ENCODE measurements at regions not wholly inside any gene's neighbourhood (a gene's known extent, or its start where the extent isn't known, plus 50 kb on each side); places are given as distances from the start of the nearest gene placed in this dataset.

DNA sequence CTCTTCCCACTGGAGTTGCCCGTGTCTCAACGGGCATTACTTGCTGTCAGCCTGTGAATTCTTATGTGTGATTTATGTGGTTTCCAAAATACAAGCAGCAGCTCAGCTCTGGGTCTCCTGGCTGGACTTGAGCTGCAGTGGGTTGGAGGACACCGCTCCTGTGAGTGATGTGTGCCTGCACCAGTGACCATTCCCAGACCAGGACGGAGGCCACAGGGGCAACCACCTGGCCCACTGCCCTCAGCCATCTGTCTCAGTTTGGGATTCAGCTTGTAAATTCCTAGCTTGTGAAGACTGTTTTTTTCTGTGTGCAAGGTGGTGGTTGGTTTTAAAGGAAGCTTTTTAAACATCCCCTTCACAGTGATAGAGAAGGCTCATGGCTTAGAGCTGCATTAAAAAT lies 261.0 kb downstream of the BCL2 start (continued):
- TF ChIP-seq, protein P1, sequence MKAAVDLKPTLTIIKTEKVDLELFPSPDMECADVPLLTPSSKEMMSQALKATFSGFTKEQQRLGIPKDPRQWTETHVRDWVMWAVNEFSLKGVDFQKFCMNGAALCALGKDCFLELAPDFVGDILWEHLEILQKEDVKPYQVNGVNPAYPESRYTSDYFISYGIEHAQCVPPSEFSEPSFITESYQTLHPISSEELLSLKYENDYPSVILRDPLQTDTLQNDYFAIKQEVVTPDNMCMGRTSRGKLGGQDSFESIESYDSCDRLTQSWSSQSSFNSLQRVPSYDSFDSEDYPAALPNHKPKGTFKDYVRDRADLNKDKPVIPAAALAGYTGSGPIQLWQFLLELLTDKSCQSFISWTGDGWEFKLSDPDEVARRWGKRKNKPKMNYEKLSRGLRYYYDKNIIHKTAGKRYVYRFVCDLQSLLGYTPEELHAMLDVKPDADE (IDR thresholded peaks at IDR 0.05) = no peak

DNA sequence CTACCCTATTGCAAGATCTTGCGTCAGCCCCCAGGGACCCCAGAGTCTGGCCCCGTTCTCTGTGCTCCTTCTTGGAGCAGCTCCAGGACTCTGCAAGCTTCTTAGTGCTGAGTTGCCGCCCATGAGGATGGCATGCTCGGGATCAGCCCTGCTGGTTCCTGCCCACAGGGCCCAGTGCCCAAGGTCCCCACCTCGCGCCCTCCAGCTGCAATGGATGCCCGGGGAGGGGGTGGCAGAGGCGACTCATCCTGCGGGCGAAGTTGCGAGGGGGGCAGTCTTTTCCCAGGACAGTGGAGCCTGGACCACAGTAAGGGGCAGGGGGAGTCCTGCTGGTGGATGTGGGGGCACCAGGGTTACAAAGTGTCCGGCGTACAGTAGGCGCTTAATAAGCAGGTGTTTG lies 261.9 kb downstream of the BCL2 start:
- H3K36me3 Mint-ChIP-seq (ENCODE audit: low read depth) = no peaks in the 10 kb centered on the region
- no peak overlapping the region for H3K27ac Mint-ChIP-seq
- DNase-seq (ENCODE audit: low spot score) (no peak), ATAC-seq (no peak)
- Histone ChIP-seq H2AFZ (no peak overlapping the region; the same call in 1 of the 2 replicates), H3K4me3 (no peak overlapping the region), H3K79me2 (replicated peaks; ENCODE audit: insufficient read depth) (no peaks in the 10 kb centered on the region), H4K20me1 (replicated peaks; ENCODE audit: insufficient read depth) (no peaks in the 10 kb centered on the region), H3K9me2 (ENCODE audit: insufficient read depth) (no peaks in the 10 kb centered on the region), H3K4me2 (no peak overlapping the region), H3F3A (replicated peaks; ENCODE audit: low read depth) (no peaks in the 10 kb centered on the region), H3K27ac (ENCODE audit: low read depth) (no peak overlapping the region), H3K4me1 (ENCODE audit: insufficient read depth) (peaks cover 7% of the 10 kb centered on the region), H3K27me3 (ENCODE audit: insufficient read depth) (no peaks in the 10 kb centered on the region), H3K36me3 (ENCODE audit: insufficient read depth) (no peaks in the 10 kb centered on the region)
- H3K27me3 Mint-ChIP-seq (ENCODE audit: insufficient read depth, low read depth, poor library complexity) = peaks cover 2% of the 10 kb centered on the region
- TF ChIP-seq, protein P1 (IDR thresholded peaks at IDR 0.05) = no peak
- no peak for TF ChIP-seq JUNB (IDR thresholded peaks at IDR 0.05; ENCODE audit: unreplicated experiment)
- no peak for TF ChIP-seq ZNF331 (CRISPR knock-in tag; IDR thresholded peaks at IDR 0.05; ENCODE audit: low read depth)
- no peak for TF ChIP-seq EZH2phosphoT487 (IDR thresholded peaks at IDR 0.05; ENCODE audit: unreplicated experiment)
- no peak for TF ChIP-seq EZH2 (IDR thresholded peaks at IDR 0.05; ENCODE audit: low read depth, unreplicated experiment)
- TF ChIP-seq STAT1 (IDR thresholded peaks at IDR 0.05; ENCODE audit: unreplicated experiment) = no peak
- no peak for TF ChIP-seq NANOG (IDR thresholded peaks at IDR 0.05; ENCODE audit: borderline replicate concordance)
- no peak for TF ChIP-seq ZNF114 (CRISPR knock-in tag; IDR thresholded peaks at IDR 0.05)
- TF ChIP-seq, protein P2, sequence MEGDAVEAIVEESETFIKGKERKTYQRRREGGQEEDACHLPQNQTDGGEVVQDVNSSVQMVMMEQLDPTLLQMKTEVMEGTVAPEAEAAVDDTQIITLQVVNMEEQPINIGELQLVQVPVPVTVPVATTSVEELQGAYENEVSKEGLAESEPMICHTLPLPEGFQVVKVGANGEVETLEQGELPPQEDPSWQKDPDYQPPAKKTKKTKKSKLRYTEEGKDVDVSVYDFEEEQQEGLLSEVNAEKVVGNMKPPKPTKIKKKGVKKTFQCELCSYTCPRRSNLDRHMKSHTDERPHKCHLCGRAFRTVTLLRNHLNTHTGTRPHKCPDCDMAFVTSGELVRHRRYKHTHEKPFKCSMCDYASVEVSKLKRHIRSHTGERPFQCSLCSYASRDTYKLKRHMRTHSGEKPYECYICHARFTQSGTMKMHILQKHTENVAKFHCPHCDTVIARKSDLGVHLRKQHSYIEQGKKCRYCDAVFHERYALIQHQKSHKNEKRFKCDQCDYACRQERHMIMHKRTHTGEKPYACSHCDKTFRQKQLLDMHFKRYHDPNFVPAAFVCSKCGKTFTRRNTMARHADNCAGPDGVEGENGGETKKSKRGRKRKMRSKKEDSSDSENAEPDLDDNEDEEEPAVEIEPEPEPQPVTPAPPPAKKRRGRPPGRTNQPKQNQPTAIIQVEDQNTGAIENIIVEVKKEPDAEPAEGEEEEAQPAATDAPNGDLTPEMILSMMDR (conservative IDR thresholded peaks at IDR 0.05; ENCODE audit: low read depth in 2 of 2) = no peak
- TF ChIP-seq, protein P3, sequence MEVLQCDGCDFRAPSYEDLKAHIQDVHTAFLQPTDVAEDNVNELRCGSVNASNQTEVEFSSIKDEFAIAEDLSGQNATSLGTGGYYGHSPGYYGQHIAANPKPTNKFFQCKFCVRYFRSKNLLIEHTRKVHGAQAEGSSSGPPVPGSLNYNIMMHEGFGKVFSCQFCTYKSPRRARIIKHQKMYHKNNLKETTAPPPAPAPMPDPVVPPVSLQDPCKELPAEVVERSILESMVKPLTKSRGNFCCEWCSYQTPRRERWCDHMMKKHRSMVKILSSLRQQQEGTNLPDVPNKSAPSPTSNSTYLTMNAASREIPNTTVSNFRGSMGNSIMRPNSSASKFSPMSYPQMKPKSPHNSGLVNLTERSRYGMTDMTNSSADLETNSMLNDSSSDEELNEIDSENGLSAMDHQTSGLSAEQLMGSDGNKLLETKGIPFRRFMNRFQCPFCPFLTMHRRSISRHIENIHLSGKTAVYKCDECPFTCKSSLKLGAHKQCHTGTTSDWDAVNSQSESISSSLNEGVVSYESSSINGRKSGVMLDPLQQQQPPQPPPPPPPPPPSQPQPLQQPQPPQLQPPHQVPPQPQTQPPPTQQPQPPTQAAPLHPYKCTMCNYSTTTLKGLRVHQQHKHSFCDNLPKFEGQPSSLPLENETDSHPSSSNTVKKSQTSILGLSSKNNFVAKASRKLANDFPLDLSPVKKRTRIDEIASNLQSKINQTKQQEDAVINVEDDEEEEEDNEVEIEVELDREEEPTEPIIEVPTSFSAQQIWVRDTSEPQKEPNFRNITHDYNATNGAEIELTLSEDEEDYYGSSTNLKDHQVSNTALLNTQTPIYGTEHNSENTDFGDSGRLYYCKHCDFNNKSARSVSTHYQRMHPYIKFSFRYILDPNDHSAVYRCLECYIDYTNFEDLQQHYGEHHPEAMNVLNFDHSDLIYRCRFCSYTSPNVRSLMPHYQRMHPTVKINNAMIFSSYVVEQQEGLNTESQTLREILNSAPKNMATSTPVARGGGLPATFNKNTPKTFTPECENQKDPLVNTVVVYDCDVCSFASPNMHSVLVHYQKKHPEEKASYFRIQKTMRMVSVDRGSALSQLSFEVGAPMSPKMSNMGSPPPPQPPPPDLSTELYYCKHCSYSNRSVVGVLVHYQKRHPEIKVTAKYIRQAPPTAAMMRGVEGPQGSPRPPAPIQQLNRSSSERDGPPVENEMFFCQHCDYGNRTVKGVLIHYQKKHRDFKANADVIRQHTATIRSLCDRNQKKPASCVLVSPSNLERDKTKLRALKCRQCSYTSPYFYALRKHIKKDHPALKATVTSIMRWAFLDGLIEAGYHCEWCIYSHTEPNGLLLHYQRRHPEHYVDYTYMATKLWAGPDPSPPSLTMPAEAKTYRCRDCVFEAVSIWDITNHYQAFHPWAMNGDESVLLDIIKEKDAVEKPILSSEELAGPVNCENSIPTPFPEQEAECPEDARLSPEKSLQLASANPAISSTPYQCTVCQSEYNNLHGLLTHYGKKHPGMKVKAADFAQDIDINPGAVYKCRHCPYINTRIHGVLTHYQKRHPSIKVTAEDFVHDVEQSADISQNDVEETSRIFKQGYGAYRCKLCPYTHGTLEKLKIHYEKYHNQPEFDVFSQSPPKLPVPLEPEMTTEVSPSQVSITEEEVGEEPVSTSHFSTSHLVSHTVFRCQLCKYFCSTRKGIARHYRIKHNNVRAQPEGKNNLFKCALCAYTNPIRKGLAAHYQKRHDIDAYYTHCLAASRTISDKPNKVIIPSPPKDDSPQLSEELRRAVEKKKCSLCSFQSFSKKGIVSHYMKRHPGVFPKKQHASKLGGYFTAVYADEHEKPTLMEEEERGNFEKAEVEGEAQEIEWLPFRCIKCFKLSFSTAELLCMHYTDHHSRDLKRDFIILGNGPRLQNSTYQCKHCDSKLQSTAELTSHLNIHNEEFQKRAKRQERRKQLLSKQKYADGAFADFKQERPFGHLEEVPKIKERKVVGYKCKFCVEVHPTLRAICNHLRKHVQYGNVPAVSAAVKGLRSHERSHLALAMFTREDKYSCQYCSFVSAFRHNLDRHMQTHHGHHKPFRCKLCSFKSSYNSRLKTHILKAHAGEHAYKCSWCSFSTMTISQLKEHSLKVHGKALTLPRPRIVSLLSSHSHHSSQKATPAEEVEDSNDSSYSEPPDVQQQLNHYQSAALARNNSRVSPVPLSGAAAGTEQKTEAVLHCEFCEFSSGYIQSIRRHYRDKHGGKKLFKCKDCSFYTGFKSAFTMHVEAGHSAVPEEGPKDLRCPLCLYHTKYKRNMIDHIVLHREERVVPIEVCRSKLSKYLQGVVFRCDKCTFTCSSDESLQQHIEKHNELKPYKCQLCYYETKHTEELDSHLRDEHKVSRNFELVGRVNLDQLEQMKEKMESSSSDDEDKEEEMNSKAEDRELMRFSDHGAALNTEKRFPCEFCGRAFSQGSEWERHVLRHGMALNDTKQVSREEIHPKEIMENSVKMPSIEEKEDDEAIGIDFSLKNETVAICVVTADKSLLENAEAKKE (CRISPR knock-in tag; IDR thresholded peaks at IDR 0.05) = no peak
- TF ChIP-seq POLR2AphosphoS5 (IDR thresholded peaks at IDR 0.05; ENCODE audit: low read depth) = no peak
- TF ChIP-seq, protein P4, sequence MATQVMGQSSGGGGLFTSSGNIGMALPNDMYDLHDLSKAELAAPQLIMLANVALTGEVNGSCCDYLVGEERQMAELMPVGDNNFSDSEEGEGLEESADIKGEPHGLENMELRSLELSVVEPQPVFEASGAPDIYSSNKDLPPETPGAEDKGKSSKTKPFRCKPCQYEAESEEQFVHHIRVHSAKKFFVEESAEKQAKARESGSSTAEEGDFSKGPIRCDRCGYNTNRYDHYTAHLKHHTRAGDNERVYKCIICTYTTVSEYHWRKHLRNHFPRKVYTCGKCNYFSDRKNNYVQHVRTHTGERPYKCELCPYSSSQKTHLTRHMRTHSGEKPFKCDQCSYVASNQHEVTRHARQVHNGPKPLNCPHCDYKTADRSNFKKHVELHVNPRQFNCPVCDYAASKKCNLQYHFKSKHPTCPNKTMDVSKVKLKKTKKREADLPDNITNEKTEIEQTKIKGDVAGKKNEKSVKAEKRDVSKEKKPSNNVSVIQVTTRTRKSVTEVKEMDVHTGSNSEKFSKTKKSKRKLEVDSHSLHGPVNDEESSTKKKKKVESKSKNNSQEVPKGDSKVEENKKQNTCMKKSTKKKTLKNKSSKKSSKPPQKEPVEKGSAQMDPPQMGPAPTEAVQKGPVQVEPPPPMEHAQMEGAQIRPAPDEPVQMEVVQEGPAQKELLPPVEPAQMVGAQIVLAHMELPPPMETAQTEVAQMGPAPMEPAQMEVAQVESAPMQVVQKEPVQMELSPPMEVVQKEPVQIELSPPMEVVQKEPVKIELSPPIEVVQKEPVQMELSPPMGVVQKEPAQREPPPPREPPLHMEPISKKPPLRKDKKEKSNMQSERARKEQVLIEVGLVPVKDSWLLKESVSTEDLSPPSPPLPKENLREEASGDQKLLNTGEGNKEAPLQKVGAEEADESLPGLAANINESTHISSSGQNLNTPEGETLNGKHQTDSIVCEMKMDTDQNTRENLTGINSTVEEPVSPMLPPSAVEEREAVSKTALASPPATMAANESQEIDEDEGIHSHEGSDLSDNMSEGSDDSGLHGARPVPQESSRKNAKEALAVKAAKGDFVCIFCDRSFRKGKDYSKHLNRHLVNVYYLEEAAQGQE (IDR thresholded peaks at IDR 0.05; ENCODE audit: unreplicated experiment) = no peak
- H3K4me3 Mint-ChIP-seq = no peak overlapping the region
- peaks cover 5% of the 10 kb centered on the region for H3K4me1 Mint-ChIP-seq
- no peaks in the 10 kb centered on the region for H3K9me3 Mint-ChIP-seq
